Upper lobe of left lung (tissue), 4 donors: ENCODE measurements at regions not wholly inside any gene's neighbourhood (a gene's known extent, or its start where the extent isn't known, plus 50 kb on each side); places are given as distances from the start of the nearest gene placed in this dataset.

Source experiments
- EP300 ChIP-seq, 4 donors: sonication (generic); formaldehyde crosslinking; IDR thresholded peaks; one replicate each; pipeline ENCODE4 v1.5.1; 2017; ENCODE audit warnings: antibody characterized with exemption in 4 of 4, control low read depth in 2 of 4
- POLR2A ChIP-seq, 4 donors: fragments of 450-650 bp; IDR thresholded peaks; one replicate each; pipeline ENCODE4 v1.5.1; 2016 to 2017; ENCODE audit warnings: antibody characterized with exemption in 4 of 4, mild to moderate bottlenecking in 2 of 4
- TF ChIP-seq, protein P1 (sequence below), 6 experiments: fragments of 450-650 bp in 4 of 6; fragments of 200-600 bp in 2 of 6; sonication (generic) in 2 of 6; IDR thresholded peaks; one replicate each; pipeline ENCODE4 v1.5.1; 2016 to 2019; ENCODE audit warnings: antibody characterized with exemption in 6 of 6

DNA sequence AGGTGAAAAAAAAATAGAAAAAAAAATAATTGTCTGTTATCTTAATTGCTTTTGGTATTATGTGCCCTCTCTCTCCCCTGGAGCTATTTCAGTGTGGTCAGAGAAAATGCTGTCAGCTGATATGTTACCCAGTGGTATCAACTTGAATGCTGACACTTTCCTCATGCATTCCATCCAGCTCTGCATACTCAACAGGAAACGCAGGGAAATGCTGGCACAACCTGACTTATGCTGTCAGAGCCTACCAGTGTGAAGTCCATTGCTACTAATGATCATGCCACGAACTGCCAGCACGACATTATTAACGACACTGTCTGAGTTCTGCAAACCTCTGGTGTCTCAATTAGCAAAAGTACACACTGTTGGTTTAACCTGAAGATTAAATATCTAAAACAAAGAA lies 182.8 kb downstream of the ZWINT start:
- TF ChIP-seq, protein P1, sequence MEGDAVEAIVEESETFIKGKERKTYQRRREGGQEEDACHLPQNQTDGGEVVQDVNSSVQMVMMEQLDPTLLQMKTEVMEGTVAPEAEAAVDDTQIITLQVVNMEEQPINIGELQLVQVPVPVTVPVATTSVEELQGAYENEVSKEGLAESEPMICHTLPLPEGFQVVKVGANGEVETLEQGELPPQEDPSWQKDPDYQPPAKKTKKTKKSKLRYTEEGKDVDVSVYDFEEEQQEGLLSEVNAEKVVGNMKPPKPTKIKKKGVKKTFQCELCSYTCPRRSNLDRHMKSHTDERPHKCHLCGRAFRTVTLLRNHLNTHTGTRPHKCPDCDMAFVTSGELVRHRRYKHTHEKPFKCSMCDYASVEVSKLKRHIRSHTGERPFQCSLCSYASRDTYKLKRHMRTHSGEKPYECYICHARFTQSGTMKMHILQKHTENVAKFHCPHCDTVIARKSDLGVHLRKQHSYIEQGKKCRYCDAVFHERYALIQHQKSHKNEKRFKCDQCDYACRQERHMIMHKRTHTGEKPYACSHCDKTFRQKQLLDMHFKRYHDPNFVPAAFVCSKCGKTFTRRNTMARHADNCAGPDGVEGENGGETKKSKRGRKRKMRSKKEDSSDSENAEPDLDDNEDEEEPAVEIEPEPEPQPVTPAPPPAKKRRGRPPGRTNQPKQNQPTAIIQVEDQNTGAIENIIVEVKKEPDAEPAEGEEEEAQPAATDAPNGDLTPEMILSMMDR (IDR thresholded peaks at IDR 0.05), result no peak
- no peak for TF ChIP-seq POLR2A (IDR thresholded peaks at IDR 0.05)
- no peak for TF ChIP-seq EP300 (IDR thresholded peaks at IDR 0.05)
